ENCODE measurements at regions not wholly inside any gene's neighbourhood (a gene's known extent, or its start where the extent isn't known, plus 50 kb on each side); places are given as distances from the start of the nearest gene placed in this dataset.
"Not testable (repeated sequence)": the region's sequence is repeated elsewhere in the genome, so short reads cannot be mapped to it uniquely, and the experiment has no call there.

DNA sequence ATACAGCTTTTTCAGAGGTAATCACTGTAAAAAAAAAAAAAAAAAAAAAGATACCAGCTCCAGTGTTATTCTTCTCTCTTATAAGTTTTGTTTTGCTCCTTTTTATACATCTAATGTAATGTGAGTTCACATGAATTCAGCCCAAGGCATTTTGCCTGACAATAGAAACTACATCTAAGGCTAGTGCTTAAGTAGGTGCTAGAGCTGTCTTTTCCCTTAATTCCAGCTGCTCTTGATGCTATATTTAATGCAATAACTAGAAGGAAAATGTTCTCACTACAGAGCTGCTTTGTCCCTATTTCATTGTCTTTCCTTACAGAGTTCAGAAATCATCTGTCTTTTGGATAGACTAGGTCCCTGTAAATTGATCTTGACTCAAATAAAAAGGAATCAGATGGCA lies 150.1 kb downstream of the NAA11 start:
- DNase-seq (ENCODE audit: low spot score), result no peak

DNA sequence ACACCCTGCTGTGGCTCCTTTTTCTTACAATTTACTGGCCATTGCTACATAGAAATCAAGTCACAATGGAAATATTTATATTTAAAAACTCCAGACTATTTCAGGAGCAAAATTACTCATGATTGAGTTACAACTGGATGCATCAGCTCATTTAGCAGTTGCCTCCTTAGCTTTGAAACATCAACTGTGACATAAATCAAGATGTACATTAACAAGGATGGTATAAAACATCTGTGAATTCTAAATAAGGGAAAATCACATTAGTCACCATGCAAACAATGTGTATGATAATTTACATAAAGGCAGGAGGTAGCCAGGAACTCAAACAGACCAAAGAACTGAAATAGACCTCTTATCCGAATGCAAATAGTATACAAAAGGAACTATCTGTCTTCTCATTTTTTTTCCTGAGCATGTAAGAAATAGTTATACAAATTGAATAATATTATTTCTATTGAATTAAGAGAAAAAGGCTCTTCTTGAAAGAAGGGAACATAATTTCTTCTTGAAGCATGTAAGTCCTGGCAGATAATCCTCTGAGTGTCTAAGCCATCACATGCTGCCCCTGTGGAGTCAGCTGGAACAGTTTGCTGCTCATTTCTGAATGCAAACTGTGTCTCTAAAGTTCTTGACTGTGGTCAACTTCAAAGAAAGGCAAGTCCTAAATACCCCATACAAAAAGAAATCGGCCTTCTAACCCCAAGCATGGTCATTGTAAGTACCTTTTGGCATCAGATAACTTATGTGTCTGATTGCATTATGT lies 151.2 kb downstream of the NAA11 start:
- DNase-seq (ENCODE audit: low spot score), result no peak

DNA sequence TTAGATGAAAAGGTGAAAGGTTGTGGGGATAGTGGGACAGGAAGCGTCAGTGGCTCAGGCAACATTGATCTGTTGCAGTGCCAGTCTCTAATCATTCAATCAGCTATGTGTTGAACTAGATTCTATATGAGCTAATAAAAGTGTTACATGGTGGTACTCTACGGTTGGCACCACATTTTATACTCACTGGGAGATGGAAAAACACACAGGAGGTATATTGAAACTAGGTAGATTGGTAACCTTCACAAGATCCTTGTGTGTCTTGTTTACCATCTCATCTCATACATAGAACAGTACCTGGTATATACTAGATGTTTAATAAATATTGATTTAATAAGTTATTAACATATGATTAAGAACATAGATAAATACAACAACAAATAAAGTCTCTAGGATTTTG lies 152.7 kb downstream of the NAA11 start:
- DNase-seq (ENCODE audit: low spot score), result no peak

DNA sequence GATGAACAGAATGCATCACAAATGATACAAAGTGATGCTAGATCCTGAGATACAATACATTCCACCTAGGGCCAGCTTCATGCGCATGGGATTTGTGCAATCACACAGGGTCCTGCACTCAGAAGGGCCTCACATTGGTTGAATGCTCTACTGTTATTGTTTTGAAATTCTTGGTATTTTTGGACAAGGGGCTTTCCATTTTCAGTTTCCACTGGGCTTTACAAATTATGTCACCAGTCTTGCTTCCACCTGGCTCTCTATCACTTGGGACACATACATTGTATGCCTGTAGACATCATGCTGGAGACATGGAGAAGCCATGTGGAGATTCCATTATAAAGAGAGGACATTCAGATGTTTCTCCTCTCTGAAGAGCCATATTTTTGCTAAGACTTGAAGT lies 155.8 kb downstream of the NAA11 start:
- DNase-seq (ENCODE audit: low spot score), result no peak

DNA sequence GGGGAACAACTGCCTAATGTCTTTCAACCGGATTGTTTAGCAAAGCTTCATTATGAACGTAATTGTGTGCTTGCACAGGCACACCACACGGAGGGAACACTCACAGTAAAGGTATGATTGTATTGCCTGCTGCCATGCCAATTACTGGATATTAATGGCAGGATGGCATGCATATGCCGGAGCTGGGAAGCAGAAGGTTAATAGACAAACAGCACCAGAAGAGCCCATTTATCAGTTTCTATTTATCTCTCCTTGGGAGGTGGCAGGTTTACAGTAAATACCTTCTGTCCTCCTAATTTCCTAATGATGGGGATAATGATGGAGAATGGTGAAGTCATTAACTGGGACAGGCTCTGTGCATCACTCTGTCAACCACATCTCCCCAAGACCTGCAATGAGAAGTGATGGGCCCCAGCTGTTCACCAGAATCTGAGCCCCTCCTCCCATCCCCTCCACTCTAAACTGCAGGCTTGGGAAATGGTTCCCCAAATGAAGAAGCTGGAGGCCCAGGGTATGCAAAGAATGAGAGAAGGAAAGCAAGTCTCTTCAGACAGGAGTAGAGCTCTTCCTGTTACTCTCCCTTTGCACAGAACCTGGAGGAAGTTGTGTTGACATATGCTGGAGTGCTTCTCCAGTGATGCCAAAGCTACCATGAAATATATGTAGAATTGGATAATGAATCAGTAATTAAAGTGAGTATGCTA lies 160.8 kb downstream of the NAA11 start:
- DNase-seq (ENCODE audit: low spot score), result no peak

DNA sequence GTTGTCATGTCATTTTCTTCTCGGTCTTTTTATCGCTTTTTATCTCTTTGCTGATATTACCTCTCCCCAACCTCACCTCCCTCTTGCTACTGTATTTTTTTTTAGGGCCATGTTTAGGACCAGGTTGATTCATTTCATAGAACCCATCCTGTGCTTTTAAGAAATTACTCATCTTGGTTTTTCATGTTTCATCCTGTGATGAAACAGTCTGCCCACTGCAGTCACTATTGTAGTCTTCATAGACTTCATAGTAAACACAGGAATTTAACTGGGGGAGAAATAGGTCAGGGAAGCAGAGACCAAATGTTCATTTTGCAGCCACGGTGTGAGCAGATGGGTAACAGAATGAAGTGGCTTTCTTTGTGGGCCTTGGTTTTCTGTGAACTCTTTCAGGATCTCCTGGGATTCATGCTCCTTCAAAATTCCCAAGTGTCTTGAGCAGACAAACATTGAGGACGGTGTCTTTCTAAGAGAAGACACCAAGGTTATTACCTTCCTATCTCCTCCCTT lies 161.8 kb downstream of the NAA11 start:
- DNase-seq (ENCODE audit: low spot score), result no peak

DNA sequence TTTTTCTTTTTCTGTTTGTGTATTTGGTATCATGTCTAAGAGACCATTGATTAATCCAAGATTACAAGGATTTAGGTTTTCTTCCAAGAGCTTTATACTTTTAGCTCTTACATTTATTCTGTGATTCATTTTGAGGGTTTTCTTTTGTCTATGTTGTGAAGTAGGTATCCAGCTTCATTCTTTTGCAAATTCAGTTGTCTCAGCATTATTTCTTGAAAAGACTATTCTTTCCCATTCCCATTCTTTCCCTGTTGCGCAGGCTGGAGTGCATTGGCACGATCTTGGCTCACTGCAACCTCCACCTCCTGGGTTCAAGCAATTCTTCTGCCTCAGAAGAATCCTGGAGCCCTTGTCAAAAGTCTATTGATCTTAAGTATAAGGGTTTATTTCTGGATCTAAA lies 164.9 kb downstream of the NAA11 start:
- no peak for DNase-seq (ENCODE audit: low spot score)

DNA sequence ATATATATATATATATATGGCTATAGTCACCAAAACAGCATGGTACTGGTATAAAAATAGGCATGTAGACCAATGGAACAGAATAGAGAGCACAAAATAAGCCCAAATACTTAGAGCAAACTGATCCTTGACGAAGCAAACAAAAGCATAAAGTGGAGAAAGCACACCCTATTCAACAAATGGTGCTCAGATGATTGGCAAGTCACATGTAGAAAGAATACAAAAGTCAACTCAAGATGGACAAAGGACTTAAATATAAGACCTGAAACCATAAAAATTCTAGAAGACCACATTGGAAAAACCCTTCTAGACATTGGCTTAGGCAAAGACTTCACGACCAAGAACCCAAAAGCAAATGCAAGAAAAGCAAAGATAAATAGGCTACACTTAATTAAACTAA lies 167.2 kb downstream of the NAA11 start:
- DNase-seq (ENCODE audit: low spot score), result not testable (repeated sequence)

DNA sequence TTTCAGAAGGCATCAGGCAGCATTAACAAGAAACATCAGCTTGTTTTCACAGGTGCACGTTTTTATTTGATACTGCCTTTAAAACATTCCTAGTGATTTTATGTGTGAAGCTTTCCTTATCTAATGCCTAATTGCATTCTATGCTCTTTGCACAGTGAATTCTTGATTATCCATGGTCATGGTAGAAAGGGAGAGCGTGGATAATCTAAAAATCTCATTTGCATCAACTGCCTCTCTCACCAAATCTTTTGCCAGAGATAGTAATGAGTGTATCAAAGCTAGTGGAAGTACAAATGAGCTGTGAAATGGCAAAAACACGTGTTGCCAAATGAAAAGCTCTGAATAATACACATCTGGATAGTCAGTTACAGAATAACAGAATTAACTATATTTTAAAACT lies 170.5 kb downstream of the NAA11 start:
- no peak for DNase-seq (ENCODE audit: low spot score)

DNA sequence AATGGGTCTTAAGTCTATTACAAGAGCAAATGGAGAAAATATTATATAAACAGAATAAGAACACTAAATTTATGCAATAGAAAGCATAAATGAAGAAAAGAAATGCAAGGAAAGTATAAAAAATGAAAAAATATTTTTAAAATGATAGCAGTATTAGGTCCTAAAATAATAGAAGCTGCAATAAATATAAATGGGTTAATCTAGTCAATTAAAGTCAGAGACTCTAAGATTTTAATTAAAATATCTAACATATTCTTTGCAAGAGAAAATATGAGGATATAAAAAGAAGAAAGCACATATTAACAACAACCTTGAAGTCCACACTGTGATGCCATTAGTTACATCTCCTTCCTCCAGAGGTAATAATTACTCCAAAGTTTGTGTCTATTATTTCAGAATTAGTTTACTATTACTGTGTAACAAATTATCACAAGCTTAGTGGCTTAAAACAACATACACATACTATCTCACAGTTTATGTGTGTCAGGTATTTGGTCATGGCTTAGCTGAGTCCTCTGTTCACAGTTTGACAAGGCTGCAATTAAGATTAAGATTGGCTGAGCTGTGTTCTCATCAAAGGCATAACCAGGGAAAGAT lies 174.9 kb downstream of the NAA11 start:
- no peak for DNase-seq (ENCODE audit: low spot score)

DNA sequence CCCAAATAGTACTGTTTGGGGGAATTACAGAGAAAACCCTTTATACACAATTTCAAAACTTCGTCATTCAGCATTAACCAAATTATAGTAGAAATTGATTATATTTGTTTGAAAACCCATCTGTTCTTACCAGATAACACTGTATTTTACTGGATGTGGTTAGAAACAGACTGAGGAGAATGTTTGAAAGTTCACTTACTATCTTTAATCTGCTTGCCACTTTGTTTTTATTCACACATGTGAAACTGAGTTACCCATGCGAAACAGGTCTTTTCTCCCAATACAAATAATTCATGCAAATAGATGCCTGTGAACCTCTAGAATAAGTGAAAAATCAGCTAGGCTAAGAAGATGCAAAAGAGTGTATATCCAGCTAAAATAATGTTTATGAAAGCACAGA lies 177.5 kb downstream of the NAA11 start:
- no peak for DNase-seq (ENCODE audit: low spot score)

DNA sequence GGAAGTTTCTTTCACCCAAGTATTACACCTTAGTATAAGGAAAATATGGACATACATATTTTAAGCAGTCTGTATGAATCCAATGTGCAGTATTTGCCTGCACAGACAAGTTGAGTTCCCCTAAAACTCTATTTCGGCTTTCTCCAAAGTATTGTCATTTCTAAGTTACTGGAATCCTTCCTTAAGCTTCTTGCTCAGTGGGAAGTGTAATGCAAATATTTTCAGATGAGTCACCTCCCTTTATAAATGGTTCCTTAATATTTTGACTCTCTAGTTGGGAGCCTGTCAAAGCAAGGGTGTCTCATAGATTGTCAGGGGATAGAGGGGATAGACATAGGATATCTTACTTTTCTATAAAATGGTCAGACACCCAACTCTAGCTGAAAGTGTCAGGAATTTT lies 178.6 kb downstream of the NAA11 start:
- no peak for DNase-seq (ENCODE audit: low spot score)

DNA sequence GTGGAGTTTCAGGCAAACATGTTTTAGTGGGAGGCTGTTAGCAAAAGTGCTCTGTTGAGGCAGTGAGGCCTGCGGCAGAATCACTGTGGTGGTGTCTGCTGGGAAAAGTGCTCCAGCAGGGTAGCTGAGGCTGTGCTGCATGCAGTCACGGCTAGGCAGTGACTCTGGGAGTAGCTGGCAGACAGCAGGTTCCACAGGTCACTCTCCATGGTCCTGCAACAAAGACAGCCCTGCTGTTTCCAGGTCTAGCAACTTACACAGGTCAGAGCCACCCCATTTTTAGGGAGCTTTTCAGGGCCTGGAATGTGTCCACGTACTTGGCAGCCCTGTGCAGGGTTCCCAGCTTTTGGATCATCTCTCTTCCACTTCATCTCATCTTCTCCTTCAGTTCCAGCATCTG lies 184.3 kb downstream of the NAA11 start:
- peak; percentile 78 for DNase-seq (ENCODE audit: low spot score)

DNA sequence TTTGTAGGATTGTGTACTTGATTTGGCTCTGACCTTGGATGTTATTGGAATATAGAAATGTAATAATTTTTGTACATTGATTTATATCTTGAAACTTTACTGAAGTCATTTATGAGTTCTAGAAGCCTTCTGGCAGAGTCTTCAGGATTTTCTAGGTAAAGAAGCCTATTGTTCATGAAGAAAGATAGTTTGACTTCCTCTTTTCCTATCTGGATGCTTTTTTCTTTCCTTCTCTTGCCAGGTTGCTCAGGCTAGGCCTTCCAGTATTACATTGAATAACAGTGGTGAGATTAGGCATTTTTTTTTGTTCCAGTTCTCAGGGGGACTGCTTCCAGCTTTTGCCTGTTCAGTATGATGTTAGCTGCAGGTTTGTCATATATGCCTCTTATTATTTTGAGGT lies 191.1 kb downstream of the NAA11 start:
- DNase-seq (ENCODE audit: low spot score), result no peak

DNA sequence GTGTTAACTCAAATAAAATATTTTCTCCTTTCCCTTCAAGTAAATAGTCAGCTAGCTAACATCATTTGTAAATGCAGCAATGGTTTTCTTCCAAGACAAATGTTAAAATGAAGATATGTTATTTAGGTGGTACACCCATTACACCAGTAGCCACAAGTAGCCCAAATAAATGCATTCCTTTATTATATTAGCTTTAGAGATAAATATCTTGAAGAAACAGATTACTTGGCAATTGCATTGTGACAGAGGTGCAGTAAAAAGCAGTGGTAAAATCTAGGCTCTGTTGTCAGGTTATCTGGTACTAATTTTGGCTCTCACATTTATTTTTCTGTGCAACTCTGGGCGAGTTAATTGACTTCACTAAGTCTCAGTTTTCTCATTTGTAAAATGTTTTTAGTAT lies 193.0 kb downstream of the NAA11 start:
- DNase-seq (ENCODE audit: low spot score), result no peak

DNA sequence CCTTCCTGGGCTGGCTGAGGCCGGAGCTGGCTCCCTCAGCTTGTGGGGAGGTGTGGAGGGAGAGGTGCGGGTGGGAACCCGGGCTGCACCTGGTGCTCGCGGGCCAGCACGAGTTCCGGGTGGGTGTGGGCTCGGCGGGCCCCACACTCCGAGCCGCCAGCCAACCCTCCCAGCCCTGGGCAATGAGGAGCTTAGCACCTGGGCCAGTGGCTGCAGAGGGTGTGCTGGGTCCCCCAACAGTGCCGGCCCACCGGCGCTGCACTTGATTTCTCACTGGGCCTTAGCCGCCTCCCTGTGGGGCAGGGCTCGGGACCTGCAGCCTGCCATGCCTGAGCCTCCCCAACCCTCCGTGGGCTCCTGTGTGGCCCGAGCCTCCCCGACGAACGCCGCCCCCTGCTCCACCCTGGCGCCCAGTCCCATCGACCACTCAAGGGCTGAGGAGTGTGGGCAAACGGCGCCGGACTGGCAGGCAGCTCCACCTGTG lies 182.7 kb upstream of the PAQR3 start:
- DNase-seq (ENCODE audit: low spot score), result no peak

DNA sequence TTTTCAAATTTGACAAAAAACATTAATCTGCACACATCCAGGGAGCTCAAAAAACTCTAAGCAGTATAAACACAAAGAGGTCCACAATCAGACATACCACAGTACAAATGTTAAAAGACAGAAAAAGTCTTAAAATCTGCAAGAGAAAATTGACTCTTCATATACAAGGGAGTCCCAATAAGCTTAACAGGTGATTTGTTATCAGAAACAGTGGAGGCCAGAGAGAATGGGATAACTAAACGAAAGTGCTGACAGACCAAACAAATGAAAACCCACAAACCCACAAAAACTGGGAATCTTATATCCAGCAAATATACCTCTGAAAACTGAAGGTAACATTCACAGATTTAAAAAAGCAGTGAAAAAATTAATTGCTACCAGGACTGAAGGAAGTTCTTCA lies 182.0 kb upstream of the PAQR3 start:
- DNase-seq (ENCODE audit: low spot score), result no peak

DNA sequence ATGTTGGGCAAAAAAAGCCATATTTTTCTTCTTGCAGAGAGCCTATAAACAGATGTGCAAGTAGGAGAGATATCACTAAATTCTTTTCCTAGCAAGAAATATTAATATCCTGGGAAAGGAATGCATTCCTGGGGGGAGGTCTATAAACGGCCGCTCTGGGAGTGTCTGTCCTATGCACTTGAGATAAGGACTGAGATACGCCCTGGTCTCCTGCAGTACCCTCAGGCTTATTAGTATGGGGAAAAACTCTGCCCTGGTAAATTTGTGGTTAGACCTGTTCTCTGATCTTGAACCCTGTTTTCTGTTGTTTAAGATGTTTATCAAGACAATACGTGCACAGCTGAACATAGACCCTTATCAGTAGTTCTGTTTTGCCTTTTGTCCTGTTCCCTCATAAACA lies 177.8 kb upstream of the PAQR3 start:
- not testable (repeated sequence) for DNase-seq (ENCODE audit: low spot score)

DNA sequence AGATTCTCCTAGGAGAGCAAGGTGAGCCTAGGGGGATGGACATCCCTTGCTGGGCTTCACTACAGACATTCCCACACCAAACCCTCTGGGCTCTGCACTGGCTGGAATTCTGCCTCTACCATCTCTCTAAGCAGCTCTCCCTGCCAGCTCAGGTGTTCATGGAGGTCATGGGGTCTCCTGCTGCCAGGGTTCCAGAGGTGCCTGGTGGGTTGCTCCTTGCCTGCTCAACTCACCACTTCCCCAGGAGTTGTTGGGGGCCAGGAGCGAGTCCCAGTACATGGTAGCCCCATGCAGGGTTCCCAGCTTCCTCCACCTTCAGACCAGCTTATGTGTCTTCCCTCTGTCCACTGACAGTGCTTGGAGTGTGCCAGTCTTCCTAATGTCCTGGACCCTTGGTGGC lies 167.8 kb upstream of the PAQR3 start:
- no peak for DNase-seq (ENCODE audit: low spot score)

DNA sequence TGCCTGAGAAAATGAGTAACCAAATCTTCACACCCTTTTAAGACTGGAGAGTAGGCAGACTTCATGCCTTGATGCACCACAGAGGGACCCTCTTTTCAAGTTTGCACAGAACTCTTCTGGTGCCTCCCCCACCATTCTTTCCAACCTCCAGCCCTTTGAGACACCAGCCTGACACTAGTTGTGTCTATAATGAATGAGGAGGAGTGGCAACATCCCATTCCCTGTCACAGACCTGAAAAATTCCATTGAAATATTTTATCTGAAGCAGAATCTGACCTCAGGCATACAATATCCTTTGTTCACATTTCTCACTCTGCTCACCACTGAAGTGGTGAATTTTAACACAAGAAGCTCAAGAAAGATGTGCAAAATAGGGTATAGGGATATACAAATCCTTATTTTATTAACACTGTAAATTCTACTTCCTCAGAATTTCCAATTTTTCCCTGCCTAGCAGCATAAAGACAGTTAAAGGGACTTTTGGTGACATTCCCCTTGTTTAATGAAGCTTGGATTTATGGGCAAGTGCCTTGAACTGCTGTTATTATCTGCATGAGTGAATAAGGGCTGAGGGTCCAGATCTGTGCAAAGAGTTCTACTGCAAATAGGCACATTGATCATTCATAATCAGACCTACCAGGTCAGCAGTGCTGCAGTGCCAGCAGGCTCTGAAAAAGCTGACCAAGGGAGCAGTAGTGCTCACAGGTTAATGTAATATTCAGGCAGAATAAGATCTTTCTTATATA lies 149.9 kb upstream of the PAQR3 start:
- DNase-seq (ENCODE audit: low spot score), result no peak

DNA sequence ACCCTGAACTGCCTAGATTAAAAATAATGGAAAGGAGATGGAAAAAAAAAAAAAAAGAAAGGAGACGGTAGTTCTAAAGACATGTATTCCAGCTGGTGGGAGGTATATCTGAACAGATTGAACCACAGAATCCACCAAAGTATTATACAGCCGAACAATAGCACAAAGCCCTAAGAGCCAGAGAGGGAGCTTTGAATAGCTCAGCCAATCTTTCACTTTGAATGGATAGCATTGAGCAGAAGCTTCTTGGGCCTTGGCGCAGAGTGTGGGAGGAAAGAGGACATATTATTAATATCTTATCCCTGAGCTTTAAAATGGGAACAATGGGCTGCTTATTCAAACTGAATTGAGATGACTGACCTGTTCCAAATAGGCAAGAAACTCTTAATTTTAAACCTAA lies 147.8 kb upstream of the PAQR3 start:
- no peak for DNase-seq (ENCODE audit: low spot score)

DNA sequence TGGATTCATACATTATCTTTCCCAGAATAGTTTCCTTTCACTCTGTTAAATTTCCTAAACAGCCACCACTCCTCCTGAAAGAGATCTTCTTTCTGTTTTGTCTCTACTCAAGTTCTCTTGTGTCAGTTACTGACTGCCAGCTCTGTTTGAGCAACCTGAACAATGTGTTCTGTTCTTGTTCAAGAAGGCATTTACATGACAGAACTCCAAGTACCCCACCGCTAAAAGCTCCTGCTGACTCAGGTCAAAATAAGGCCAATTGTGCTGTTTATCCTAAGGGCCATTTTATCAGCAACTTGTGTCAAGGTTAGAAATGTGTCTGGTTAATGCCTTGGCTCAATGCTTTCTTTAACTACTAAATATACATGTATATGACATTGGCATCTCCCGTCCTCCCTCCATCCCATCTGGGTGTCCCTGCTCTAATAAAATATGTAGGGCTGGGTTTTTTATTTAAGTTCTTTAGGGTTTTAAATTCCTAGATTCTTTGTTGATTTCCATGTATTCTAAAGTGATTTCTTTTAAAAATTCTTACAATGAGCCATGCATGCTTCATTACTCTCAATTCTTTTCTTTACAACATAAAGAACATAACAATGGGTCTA lies 144.3 kb upstream of the PAQR3 start:
- DNase-seq (ENCODE audit: low spot score), result peak; percentile 24
